EH (cell line): ENCODE measurements at regions not wholly inside any gene's neighbourhood (a gene's known extent, or its start where the extent isn't known, plus 50 kb on each side); places are given as distances from the start of the nearest gene placed in this dataset.

Experiments used
- DNase-seq: peaks from one replicate; pipeline ENCODE4 v3.0.0-alpha.2; 2015; ENCODE audit warnings: low read depth

GRCh38 chr12:61797266-61797665 is 462.9 kb upstream of the USP15 start:
- DNase-seq, result no peak

DNA sequence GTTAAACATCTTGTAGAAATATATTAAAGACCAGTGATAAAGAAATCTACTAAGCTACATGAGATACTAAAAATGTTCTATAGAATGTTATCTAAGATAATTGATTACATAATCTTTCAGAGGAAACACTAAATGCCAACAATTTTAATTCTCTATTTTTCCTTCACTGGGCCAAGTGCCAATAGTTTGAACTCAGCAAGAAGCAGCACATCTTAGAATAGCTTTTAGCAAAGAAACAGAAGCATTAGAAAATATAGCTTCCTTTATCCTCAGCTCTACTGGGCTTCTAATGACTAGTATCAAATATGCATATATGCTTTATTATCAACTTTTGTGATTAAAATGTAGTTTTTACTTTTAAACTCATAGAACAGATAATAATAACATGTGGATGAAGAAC is 461.4 kb upstream of the USP15 start:
- DNase-seq, result no peak

GRCh38 chr12:61804301-61804700 is 455.9 kb upstream of the USP15 start:
- no peak for DNase-seq

DNA sequence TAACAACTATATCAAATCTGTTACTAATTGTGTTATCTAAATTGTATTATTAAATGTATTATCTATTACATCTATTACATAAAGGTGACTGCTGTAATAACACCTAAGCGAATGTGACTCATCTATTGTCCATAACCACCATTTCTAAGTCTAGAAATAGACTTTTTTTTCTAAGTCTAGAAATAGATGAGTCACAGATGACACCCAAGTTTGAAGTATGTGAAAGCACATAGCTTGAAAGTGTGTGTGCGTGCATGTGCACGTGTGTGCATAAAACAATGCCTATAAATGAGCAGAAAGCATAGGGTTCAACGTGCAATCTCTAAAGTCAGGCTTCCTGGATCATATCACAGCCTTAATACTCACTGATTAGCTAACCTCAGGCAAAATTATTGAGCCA is 451.3 kb upstream of the USP15 start:
- DNase-seq, result no peak

GRCh38 chr12:61810486-61810885 is 449.7 kb upstream of the USP15 start:
- DNase-seq, result no peak

DNA sequence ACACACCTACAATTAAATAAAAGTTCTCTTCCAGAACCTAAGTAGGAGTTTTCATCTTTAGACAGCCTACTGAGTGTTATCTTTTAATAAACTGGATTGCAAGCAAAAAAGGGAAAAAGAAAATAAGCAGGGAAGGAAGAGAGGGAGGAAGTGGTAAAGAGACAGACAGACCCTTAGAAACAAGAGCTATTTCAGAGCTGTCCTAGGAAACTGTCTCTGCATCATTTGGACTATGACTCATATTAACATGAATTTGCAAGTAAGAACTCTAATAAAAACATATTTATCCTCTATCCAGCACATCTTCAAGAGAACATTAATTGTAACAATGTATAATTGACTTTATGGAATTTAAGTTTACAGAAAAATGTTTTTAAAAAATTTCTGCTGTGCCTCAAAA is 438.8 kb upstream of the USP15 start:
- DNase-seq, result no peak

DNA sequence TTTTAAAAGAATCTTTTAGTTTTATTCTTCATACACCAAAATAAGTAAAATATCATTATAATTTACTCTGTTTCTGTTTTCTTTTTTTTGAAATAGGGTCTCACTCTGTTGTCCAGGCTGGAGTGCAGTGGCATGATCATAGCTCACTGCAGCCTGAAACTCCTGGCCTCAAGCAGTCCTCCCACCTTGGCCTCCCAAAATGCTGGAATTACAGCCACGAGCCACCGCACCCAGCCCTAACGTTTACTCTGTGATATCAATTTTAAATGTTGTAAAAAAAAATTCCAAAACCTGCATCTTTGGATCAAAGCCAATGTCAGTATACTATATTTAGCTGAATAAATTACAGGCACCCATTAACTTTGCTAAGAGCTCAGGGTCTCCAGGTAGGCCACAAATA is 437.1 kb upstream of the USP15 start:
- no peak for DNase-seq

GRCh38 chr12:61846765-61847164 is 413.4 kb upstream of the USP15 start:
- no peak for DNase-seq

GRCh38 chr12:61848893-61849292 is 411.3 kb upstream of the USP15 start:
- no peak for DNase-seq

DNA sequence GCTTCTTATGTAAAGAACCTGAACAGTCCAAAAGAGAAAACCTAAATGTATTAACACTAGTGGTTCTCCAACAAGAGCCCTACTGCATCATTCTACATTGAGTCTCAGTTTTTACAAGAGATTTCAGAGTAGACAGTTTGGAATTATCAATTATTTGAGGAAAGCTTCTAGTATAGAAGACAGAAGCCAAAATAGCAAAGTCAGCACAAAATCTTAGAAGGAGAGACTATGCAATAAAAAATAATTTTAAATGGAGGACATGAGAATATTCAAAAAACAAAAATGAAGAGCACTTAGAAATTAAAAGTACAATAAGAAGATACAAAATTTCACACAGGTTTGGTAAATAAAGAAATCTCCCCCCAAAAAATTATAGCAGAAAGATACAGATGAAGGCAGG is 406.3 kb upstream of the USP15 start:
- no peak for DNase-seq

- no peak for DNase-seq
Measured at GRCh38 chr12:61854902-61855301, 405.3 kb upstream of the USP15 start.

DNA sequence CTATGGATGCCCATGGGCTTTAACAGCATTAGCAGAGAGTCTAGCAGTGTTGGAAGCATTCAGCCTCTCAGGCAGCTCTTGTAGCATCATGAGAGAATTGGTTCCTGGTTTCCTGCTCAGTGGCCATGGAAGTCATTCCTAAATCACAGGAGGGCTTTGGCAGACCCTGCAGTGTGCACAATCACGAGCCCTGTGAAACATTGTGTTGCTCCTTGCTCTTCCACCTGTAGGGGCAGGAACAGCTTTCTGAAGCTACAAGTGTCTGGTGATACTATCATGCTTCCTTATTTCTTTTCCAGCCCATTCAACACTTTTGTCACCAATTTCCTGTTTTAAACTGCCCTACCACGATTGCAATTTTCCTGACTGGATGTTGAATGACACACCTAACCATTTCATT is 402.2 kb upstream of the USP15 start:
- no peak for DNase-seq

GRCh38 chr12:61860451-61860850 is 399.8 kb upstream of the USP15 start:
- DNase-seq, result no peak

GRCh38 chr12:61862986-61863385 is 397.2 kb upstream of the USP15 start:
- no peak for DNase-seq

DNA sequence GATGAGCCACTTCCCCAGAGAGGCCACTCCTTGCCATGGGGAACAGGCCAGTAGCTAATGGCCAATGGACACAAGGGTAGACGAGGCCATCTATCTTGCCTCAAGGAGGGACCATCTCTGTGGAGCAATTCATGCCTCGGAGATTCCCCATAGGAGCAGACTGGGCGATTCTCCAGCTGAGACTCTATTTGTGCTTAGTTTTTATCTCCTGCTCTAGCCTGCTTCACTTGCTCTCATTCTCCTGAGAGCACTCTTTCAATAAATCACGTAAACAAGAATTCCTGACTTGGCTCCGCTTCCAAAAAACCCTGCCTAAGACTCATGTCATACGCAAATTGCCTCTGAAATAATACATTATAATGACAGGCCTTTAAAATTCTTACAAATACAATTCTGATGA is 396.4 kb upstream of the USP15 start:
- no peak for DNase-seq

DNA sequence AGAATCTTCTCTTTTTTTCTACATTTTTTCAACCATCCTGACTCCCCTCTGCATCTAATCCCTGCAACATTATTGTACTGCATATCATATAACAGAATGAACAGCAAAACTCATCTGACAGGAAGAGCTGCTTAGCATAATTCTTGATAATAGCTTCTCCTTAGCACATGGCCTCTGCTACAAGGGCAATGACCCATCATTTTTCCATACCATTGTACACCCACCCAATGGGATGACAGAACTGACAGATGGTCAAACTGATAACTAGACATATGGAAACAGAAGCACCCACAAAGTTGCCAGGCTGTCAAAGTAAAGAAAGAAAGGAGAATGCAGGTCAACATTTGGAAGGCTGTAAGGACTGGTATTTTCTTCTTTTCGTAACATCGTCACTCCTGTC is 390.4 kb upstream of the USP15 start:
- no peak for DNase-seq

GRCh38 chr12:61870658-61871484 is 389.3 kb upstream of the USP15 start:
- DNase-seq, result no peak

- DNase-seq, result no peak
Measured at GRCh38 chr12:61871485-61871810, 388.8 kb upstream of the USP15 start.

DNA sequence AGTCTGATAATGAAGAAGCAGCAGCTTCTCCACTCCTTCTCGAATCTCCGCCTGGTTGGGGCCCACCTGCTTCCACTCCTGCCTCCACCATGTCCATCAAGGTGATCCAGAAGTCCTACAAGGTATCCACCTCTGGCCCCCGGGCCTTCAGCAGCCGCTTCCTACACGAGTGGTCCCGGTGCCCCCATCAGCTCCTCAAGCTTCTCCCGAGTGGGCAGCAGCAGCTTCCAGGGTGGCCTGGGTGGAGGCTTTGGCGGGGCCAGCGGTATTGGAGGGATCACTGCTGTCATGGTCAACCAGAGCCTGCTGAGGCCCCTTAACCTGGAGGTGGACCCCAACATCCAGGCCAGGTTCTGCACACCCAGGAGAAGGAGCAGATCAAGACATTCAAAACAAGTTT is 381.0 kb upstream of the USP15 start:
- DNase-seq, result no peak

GRCh38 chr12:61880186-61880585 is 380.0 kb upstream of the USP15 start:
- DNase-seq, result no peak

DNA sequence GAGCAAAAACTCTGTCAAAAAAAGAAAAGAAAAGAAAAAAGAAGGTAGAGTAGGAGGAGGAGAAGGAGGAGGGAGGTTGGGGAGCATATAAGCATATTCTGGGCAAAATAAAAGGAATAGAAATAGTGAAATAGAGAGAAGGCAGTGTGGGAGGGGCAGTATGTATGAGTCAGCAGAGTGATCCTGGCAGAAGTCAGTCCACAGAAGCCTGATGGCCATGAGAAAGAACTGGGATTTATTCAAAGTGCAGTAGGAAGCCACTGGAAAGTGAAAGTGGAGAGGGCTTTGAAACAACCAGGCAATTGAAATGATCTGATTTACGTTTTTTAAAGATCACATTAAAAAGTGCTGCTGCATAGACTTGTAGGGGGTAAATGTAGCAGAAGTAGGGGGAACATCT is 368.6 kb upstream of the USP15 start:
- DNase-seq, result no peak

DNA sequence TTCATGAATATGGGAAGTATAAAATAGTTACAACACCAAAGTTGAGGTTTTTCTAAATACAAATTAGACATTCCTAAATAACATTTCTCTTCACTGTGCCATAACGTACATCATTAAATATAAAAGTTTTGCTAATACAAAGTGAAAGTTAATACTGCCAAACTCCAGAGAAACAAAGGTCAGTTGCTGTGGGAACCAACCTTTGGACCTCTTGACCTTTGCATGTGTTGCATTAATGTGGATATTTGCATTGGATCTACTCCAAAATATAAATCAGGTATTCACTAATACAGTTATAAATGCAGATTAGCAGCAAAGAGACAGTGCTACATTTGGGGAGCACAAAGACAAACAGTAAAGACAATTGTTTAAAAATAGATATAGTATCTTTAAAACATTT is 366.0 kb upstream of the USP15 start:
- DNase-seq, result no peak

- DNase-seq, result no peak
Measured at GRCh38 chr12:61896436-61896835, 363.8 kb upstream of the USP15 start.

DNA sequence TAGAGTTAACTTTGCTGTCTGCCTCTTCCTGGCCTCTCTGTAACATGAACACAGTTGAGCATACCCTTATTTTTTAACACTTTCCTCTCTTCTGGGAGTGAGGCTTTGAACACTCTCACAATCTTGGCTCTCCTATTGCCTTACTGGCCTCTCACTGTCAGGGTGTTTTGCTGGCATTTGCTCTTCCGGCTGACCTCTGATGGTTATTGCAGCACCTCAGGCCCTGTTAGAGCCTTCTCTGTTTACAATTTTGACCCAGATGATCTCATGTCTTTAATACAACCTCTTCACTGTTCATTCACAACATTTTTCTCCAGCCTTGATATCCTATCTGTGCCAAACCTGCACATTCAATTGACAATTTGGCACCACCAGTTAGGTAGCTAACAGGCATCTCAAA is 357.8 kb upstream of the USP15 start:
- DNase-seq, result no peak

- DNase-seq, result no peak
Measured at GRCh38 chr12:61911113-61911512, 349.1 kb upstream of the USP15 start.
